Chondrocyte (in vitro differentiated cells): ENCODE measurements at regions not wholly inside any gene's neighbourhood (a gene's known extent, or its start where the extent isn't known, plus 50 kb on each side); places are given as distances from the start of the nearest gene placed in this dataset.

Experiments
- DNase-seq: peaks from one replicate; pipeline ENCODE4 v3.0.0; 2021; ENCODE audit warnings: mixed read lengths, low spot score
- H3K27ac Mint-ChIP-seq: one replicate; pipeline ENCODE4 v1.8.0; 2021; ENCODE audit warnings: mild to moderate bottlenecking, moderate library complexity, mixed read lengths; ENCODE audit not compliant: unreplicated experiment
- H3K27me3 Mint-ChIP-seq: 2 replicates; pipeline ENCODE4 v1.8.0; 2021; ENCODE audit warnings: low read depth, mixed read lengths
- H3K36me3 Mint-ChIP-seq: 2 replicates; pipeline ENCODE4 v1.8.0; 2021; ENCODE audit warnings: low read depth, mixed read lengths
- H3K4me1 Mint-ChIP-seq: 2 replicates; pipeline ENCODE4 v1.8.0; 2021; ENCODE audit warnings: low read depth, mild to moderate bottlenecking, mixed read lengths
- H3K4me3 Mint-ChIP-seq: one replicate; pipeline ENCODE4 v1.8.0; 2021; ENCODE audit warnings: mild to moderate bottlenecking, moderate library complexity, mixed read lengths; ENCODE audit not compliant: unreplicated experiment
- H3K9me3 Mint-ChIP-seq: 2 replicates; pipeline ENCODE4 v1.8.0; 2021; ENCODE audit warnings: low read depth, mixed read lengths
- CTCF ChIP-seq: fragments of 200-600 bp; sonication (generic); IDR thresholded peaks from 2 replicates; pipeline ENCODE4 v1.5.0; 2021; ENCODE audit warnings: antibody characterized with exemption, mild to moderate bottlenecking, moderate library complexity

- TF ChIP-seq CTCF = no peak
- Mint-ChIP-seq H3K36me3 (no peaks in the 10 kb centered on the region), H3K9me3 (no peaks in the 10 kb centered on the region), H3K27ac (no peak overlapping the region), H3K27me3 (no peaks in the 10 kb centered on the region), H3K4me3 (no peak overlapping the region), H3K4me1 (peaks cover 19% of the 10 kb centered on the region)
- no peak for DNase-seq
These were observed 583.0 kb downstream of the IRS1 start for GRCh38 chr2:226216575-226216974.

GRCh38 chr2:226215902-226216503 is 583.6 kb downstream of the IRS1 start:
- Mint-ChIP-seq H3K27me3 (no peaks in the 10 kb centered on the region), H3K9me3 (no peaks in the 10 kb centered on the region), H3K36me3 (no peaks in the 10 kb centered on the region), H3K27ac (no peak overlapping the region), H3K4me3 (no peak overlapping the region), H3K4me1 (peaks cover 24% of the 10 kb centered on the region)
- DNase-seq = no peak
- TF ChIP-seq CTCF = peak; percentile 81

- peak overlapping the region; percentile 17 for H3K4me3 Mint-ChIP-seq
- peaks cover 24% of the 10 kb centered on the region for H3K4me1 Mint-ChIP-seq
- H3K27ac Mint-ChIP-seq = peak overlapping the region; percentile 74
- H3K27me3 Mint-ChIP-seq = no peaks in the 10 kb centered on the region
- no peak for TF ChIP-seq CTCF
- H3K9me3 Mint-ChIP-seq = no peaks in the 10 kb centered on the region
- DNase-seq = no peak
- no peaks in the 10 kb centered on the region for H3K36me3 Mint-ChIP-seq
These were observed 585.9 kb downstream of the IRS1 start for GRCh38 chr2:226213717-226214116.

GRCh38 chr2:226211439-226211838 is 588.2 kb downstream of the IRS1 start:
- Mint-ChIP-seq H3K4me3 (no peak overlapping the region), H3K9me3 (no peaks in the 10 kb centered on the region), H3K4me1 (peaks cover 24% of the 10 kb centered on the region), H3K36me3 (no peaks in the 10 kb centered on the region), H3K27ac (no peak overlapping the region), H3K27me3 (no peaks in the 10 kb centered on the region)
- no peak for TF ChIP-seq CTCF
- no peak for DNase-seq

GRCh38 chr2:226208726-226209125 is 590.9 kb downstream of the IRS1 start:
- peaks cover 12% of the 10 kb centered on the region for H3K4me1 Mint-ChIP-seq
- no peaks in the 10 kb centered on the region for H3K27me3 Mint-ChIP-seq
- H3K36me3 Mint-ChIP-seq = no peaks in the 10 kb centered on the region
- H3K9me3 Mint-ChIP-seq = no peaks in the 10 kb centered on the region
- no peak for TF ChIP-seq CTCF
- DNase-seq = no peak
- no peak overlapping the region for H3K4me3 Mint-ChIP-seq
- H3K27ac Mint-ChIP-seq = no peak overlapping the region
